NOMO-1 treated with DMSO at 0.1 percent for 48 hours (cell line): ENCODE measurements at regions not wholly inside any gene's neighbourhood (a gene's known extent, or its start where the extent isn't known, plus 50 kb on each side); places are given as distances from the start of the nearest gene placed in this dataset.

Source experiments
- DNase-seq: peaks from one replicate; lab custom pipeline; 2025; ENCODE audit not compliant: unreplicated experiment; lab: John Stamatoyannopoulos, UW

DNA sequence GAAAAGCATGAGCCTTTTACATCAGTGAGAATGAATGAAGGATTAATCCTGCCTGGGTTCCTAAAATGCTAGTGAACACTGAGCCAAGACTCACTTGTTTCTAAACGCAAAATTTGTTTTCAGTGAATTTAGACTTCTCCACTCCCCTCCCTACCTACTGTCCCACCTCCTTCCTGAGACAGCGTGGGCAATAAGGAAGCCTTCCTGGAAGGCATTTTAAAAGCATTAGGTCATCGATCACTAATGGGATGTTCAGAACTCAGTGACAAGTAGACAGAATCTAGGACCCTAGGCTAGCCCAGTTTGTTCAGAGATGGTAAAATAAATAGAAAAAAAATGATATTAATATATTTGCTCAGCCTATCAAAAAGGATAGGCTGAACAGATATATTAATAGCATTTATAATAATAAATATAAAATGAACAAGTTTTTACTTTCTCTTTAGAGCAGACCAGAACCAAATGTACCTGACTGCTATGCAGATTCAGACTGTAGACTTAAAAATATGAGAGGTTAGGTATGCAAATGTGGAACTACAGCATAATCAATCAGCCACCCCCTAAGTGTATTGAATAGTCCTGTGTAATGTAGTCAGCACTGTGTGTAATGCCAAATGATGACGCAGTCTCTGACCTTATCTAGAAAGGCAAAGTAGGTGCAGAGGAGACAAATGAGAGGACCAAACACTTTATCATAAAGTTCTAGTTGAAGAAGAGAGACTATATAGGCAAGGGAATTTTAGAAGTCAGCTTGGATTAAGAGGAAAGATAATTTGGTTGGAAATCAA lies 331.1 kb downstream of the GPAT3 start:
- no peak for DNase-seq

- DNase-seq: no peak
Observed at GRCh38 chr4:83865417-83866150, 329.7 kb downstream of the GPAT3 start.

- DNase-seq: no peak
Observed at GRCh38 chr4:83864097-83864817, 328.3 kb downstream of the GPAT3 start.

DNA sequence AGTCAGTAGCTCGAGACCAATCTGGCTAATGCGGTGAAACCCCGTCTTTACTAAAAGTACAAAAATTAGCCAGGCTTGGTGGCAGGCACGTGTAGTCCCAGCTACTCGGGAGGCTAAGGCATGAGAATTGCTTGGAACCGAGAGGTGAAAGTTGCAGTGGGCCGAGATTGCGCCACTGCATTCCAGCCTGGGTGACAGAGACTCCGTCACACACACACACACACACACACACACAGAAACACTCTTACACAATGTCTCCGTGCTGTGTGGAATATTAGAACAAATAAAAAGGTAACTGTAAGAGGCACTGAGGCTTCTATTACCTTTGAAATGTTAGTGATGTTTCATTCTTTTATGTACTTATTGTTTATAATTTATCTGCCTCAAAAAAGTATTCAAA lies 326.6 kb downstream of the GPAT3 start:
- DNase-seq: no peak

- no peak for DNase-seq
Observed at GRCh38 chr4:83860200-83860599, 324.3 kb downstream of the GPAT3 start.

DNA sequence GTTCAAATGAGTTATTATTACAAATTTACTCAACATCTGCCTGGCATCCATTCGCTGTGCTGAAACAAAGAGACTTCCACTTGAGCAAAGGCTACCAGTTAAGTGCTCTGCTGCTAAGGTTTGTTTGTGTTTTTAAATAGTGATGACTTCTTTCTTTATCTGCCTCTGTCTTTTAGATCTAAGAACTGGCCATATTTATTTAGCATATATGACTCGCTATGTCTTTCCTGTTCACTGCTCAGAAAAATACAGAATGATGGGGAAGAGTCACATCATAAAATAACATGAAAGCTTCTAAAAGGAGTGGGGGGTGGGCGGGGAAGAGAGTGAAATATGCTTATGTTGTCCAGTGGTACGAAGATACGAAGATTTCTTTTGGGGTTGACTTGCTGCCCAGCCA lies 322.2 kb downstream of the GPAT3 start:
- no peak for DNase-seq

DNA sequence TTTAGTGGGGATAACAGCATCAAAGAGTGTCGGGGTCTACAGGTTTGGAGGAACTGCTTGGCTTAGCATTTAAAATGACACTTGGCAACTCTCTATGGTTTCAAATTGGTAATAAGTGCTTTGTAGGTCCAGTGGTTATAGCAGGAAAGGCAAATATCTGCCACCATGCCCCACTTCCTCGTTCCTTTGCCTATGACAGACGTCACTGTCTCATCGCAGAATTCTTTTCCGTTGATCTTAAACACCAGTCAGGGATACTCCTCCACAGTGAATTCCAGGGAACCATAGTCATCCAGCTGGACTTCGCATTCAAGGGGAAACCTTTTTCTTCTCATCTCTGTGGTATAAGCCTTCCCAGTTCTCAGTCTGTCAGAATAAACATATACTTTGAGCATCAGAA lies 319.1 kb downstream of the GPAT3 start:
- DNase-seq: no peak

GRCh38 chr4:83852085-83852451 lies 316.2 kb downstream of the GPAT3 start:
- DNase-seq: no peak

DNA sequence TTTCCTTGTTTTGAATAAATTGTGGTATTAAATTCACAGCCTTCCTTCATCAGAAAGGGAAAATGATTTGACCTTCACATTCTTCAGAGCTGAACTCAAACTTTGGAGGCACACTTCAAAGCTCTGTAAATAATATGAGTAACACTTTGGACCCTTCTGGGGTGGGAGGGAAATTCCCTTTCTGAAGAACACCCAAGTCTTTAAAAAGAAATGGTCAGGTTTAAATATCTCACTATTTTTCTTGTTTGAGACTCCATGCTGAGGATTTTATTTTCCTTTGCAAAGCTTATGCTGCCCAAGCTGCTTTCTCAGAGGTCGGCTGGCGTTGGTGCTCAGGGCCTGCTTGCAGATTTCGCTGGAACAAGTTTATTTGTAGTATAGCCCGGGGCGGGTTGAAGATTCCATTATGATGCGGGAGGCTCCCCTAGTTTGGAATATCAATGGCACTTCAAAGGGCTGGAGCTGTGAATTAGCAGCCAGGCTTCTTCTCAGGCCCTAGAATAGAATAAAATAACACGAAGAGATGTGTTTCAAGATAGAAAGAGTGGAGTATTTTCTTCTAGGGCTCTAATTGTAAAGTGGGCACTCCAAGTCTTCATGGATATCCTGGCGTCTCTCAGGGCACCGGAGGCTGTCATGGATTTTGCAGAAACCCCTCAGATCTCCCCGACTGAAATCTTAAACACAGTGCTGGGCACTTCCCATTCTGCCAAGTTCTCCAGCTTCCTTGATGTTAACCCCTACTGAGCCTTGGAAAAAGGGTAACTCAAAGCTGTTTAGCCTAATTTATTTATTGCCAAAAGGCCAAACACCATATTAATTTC lies 315.6 kb downstream of the GPAT3 start:
- DNase-seq: no peak

DNA sequence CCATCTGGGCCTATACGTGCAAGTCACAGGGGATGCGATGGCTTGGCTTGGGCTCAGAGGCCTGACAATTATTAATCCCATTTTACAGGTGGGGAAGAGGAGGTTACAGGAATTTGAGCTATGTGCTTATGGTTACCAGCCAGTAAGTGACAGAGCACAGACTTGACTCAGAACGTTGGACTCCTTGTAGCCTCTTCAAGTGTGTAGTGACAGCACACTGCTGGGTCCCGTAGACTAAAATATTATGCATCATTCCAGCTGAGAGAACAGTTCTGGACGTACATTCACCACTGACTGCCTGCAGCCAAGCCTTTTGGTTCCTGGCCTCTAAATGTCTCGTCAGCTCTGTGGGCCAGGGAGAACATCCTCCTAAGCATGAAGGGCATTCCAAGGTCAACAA lies 314.5 kb downstream of the GPAT3 start:
- no peak for DNase-seq

DNA sequence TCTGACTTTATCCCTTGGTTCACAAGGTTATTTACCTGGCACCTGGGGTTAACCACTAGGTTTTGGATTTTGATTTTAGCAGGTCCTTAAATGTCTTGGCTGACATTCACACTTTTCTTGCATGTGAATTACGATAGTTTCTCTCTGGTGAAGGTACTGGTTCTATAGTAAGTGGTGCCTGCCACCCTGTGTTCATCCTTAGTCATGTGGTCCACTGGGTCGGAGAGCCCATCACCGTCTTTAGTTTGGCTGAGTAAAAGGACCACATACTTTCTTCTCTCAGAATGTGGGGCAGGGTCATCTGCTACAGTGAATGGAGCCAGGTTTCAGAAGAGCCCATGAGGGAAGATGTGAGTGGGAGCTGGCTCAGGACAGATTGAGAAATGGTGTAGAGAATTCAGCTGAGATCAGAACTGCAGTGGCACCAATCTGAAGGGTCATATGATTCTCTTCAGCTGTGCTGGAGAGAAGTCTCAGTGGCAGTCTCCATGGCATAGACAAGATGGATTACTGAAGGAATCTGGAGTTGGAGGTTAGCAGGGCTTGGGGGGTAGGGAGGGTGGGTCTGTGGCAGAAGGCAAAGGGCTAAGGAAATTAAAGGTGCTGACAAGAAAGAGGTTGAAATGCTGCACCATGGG lies 310.4 kb downstream of the GPAT3 start:
- no peak for DNase-seq

GRCh38 chr4:83839615-83840014 lies 303.7 kb downstream of the GPAT3 start:
- no peak for DNase-seq

DNA sequence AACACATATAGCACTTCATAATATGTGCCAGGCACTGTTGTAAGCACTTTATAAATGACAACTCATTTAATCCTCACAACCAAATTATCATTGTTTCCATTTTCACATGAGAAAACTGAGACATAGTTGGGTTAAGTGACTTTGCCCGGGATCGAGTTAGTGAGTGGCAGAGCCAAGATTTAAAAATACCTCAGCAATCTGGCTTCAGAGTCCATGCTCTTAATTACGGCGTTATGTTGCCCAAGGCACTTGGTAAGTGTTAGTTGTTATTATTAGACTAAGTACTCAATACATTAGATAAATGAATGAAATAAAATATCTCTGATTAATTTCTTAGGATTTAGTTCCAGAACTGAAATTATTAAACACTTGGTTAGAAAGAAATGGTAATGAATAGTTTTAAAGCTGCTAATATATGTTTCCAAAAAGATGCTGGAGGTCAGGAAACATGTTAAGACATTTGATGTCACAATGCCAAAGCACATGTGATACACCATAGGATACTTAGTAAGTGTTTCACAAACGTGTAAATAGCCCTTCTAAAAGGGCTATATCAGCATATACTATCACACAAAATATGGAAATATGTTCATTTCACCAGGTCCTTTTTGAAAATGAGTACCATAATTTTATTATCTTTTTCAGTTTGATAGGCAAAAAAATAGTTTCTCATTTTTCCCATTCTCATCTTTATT lies 301.9 kb downstream of the GPAT3 start:
- DNase-seq: no peak

DNA sequence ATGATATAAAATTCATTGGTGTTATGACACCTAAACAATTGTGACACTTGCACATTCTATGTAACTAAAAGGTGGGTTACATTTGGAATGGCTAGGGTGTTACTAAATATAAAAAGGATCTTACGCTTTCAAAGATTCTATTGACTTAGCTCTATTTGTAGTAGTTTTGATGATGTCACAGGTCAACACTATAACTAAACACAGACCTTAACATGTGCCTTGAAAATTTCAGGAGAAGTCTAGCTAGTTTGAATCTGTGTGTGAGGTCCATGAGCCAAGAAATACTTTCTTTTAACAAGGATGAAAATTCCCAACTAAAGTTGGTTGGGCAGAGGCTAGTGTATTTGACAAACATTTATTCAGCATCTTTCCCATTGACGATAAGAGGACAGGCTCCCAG lies 298.0 kb downstream of the GPAT3 start:
- no peak for DNase-seq

- DNase-seq: no peak
Observed at GRCh38 chr4:83832110-83832825, 296.4 kb downstream of the GPAT3 start.

DNA sequence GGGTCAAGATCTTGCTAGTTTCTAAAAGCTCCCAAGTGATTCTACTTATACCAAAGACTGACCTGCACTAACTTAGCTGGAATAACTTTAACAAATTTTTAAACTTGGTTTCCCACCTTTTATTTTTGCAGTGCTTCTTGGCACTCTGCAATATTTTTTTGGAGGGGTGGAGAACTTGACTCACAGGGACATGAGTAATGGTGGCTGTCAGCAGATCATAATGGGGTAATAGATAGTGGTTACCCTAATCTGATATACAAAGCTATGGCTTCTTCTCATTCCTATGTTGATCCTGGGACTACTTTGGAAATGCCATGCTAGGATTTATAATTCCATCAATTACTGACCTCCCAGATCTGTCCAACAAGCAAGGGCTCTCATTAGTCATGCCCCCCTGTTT lies 295.7 kb downstream of the GPAT3 start:
- DNase-seq: no peak

GRCh38 chr4:83830138-83830888 lies 294.4 kb downstream of the GPAT3 start:
- DNase-seq: no peak

DNA sequence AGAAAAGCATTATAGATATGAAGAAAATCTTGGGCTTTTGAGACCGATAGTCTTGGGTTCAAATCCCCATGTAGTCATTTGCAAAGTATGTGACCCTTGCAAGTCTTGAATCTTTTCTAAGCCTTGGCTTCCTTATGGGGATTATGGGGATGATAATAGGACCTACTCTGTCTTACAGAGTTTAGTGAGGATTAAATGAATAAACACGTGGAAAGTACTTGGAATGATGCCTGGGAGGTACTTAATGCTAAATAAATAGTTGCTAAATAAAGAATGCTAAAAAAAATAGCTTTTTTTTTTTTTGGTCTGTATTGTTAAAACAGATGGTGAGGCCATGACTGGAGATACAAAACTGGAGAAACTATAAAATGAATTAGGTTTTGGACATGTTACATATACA lies 292.7 kb downstream of the GPAT3 start:
- no peak for DNase-seq

- no peak for DNase-seq
Observed at GRCh38 chr4:83821493-83821892, 285.6 kb downstream of the GPAT3 start.
